Uterus (tissue), 2 donors: ENCODE measurements at regions not wholly inside any gene's neighbourhood (a gene's known extent, or its start where the extent isn't known, plus 50 kb on each side); places are given as distances from the start of the nearest gene placed in this dataset.

Experiments used
- POLR2A ChIP-seq, 2 donors: fragments of 450-650 bp; IDR thresholded peaks; one replicate each; pipeline ENCODE4 v1.6.1; 2016; ENCODE audit warnings: antibody characterized with exemption in 2 of 2, mild to moderate bottlenecking in 1 of 2, moderate library complexity in 1 of 2
- TF ChIP-seq, protein P1 (sequence below), 4 experiments: fragments of 200-600 bp in 2 of 4; fragments of 450-650 bp in 2 of 4; sonication (generic) in 2 of 4; IDR thresholded peaks; one replicate each; pipeline ENCODE4 v1.5.1; 2016 to 2019; ENCODE audit warnings: antibody characterized with exemption in 4 of 4, mild to moderate bottlenecking in 2 of 4, moderate library complexity in 1 of 4

DNA sequence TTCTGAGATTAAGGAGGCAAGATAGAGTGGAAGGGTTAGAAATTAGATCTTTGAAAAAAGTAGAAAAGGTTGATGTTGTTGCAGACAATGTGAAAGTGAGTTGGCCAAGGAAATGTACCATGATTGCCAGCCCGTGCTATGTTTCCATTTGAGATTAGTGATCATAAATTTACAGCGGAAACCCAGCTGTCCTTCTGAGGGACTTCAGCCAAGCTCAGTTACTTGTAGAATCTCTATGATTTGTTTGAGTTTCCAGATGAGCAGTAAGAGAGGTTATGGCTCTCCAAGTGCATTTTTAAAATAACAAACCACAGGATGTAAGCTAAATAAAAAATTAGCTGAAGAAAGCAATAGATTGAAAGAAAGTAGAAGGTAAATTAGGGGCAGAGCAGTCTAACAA, 54.2 kb upstream of the RBMS3 start:
- TF ChIP-seq, protein P1, sequence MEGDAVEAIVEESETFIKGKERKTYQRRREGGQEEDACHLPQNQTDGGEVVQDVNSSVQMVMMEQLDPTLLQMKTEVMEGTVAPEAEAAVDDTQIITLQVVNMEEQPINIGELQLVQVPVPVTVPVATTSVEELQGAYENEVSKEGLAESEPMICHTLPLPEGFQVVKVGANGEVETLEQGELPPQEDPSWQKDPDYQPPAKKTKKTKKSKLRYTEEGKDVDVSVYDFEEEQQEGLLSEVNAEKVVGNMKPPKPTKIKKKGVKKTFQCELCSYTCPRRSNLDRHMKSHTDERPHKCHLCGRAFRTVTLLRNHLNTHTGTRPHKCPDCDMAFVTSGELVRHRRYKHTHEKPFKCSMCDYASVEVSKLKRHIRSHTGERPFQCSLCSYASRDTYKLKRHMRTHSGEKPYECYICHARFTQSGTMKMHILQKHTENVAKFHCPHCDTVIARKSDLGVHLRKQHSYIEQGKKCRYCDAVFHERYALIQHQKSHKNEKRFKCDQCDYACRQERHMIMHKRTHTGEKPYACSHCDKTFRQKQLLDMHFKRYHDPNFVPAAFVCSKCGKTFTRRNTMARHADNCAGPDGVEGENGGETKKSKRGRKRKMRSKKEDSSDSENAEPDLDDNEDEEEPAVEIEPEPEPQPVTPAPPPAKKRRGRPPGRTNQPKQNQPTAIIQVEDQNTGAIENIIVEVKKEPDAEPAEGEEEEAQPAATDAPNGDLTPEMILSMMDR (IDR thresholded peaks at IDR 0.05): no peak
- TF ChIP-seq POLR2A (IDR thresholded peaks at IDR 0.05): no peak
